ENCODE measurements at regions not wholly inside any gene's neighbourhood (a gene's known extent, or its start where the extent isn't known, plus 50 kb on each side); places are given as distances from the start of the nearest gene placed in this dataset.

- peaks cover 27% of the 10 kb centered on the region for H3K9me3 ChIP-seq
Measured at GRCh38 chr10:128557149-128557710, 431.0 kb upstream of the MKI67 start.

GRCh38 chr10:128560406-128560805, 434.2 kb upstream of the MKI67 start:
- H3K9me3 ChIP-seq: peaks cover 3% of the 10 kb centered on the region; the same call in 1 of the 2 replicates
- H3K36me3 ChIP-seq: no peaks in the 10 kb centered on the region
- no peak overlapping the region for H3K27ac ChIP-seq
- no peak overlapping the region for H3K4me3 ChIP-seq
- no peaks in the 10 kb centered on the region for H3K4me1 ChIP-seq
- no peak overlapping the region for H3K4me2 ChIP-seq
- no peaks in the 10 kb centered on the region for H3K27me3 ChIP-seq
- no peak overlapping the region for H3K9ac ChIP-seq
- TF ChIP-seq Cebpa-rat (IDR thresholded peaks at IDR 0.05): no peak
- no peaks in the 10 kb centered on the region for H4K20me1 ChIP-seq

More at GRCh38 chr10:128557149-128557710, 431.0 kb upstream of the MKI67 start:
- Histone ChIP-seq H3K36me3 (no peaks in the 10 kb centered on the region), H3K4me3 (no peak overlapping the region), H3K27me3 (no peaks in the 10 kb centered on the region), H3K4me1 (no peaks in the 10 kb centered on the region), H3K4me2 (no peak overlapping the region), H3K27ac (no peak overlapping the region), H3K9ac (no peak overlapping the region), H4K20me1 (no peaks in the 10 kb centered on the region)
- no peak for TF ChIP-seq Cebpa-rat (IDR thresholded peaks at IDR 0.05)

DNA sequence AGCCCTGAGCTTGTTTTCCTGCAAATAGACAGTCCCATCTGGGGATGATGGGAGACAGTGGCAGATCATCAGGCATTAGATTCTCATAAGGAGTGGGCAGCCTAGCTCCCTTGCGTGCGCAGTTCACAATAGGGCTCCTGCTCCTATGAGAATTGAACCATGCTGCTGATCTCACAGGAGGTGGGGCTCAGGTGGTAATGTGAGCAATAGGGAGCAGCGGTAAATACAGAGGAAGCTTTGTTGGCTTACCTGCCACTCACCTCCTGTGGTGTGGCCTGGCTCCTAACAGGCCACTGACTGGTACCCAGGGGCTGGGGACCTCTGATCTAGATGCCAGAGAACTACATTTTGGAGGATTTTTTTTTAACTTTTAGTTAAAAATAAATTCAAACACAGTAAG, 434.8 kb upstream of the MKI67 start:
- H3K4me1 ChIP-seq: no peaks in the 10 kb centered on the region
- no peaks in the 10 kb centered on the region for H3K27me3 ChIP-seq
- no peaks in the 10 kb centered on the region for H4K20me1 ChIP-seq
- no peak overlapping the region for H3K4me2 ChIP-seq
- no peak overlapping the region for H3K27ac ChIP-seq
- no peak for TF ChIP-seq Cebpa-rat (IDR thresholded peaks at IDR 0.05)
- H3K9ac ChIP-seq: no peak overlapping the region
- H3K4me3 ChIP-seq: no peak overlapping the region
- H3K9me3 ChIP-seq: peaks cover 3% of the 10 kb centered on the region; the same call in 1 of the 2 replicates
- H3K36me3 ChIP-seq: no peaks in the 10 kb centered on the region

DNA sequence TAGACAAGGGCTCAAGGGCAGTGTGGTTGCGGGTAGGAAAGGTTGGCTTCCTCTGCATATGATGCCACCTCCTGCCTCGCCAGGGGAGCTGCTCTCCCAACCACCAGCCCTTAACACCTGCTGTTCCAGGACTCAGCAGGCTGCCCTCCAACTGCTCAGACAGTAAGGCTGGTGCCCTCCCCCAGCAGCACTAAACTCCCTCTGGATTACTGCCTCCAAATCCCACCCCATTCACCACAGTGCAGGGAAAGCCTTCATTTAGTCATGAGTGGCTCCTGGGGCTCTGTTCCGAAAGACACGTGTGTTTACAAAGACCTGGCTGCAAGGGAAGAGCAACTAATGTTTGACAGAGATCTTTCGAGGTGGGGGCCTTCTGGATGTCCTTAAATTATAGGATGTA, 437.2 kb upstream of the MKI67 start:
- Histone ChIP-seq H3K27ac (no peak overlapping the region), H3K9me3 (peaks cover 3% of the 10 kb centered on the region; the same call in 1 of the 2 replicates), H3K4me3 (no peak overlapping the region), H4K20me1 (no peaks in the 10 kb centered on the region), H3K36me3 (no peaks in the 10 kb centered on the region), H3K9ac (no peak overlapping the region), H3K4me1 (no peaks in the 10 kb centered on the region), H3K27me3 (no peaks in the 10 kb centered on the region), H3K4me2 (no peak overlapping the region)
- no peak for TF ChIP-seq Cebpa-rat (IDR thresholded peaks at IDR 0.05)

GRCh38 chr10:128563904-128564303, 437.7 kb upstream of the MKI67 start:
- Histone ChIP-seq H3K27ac (no peak overlapping the region), H3K9ac (no peak overlapping the region), H3K36me3 (no peaks in the 10 kb centered on the region), H3K9me3 (peaks cover 3% of the 10 kb centered on the region; the same call in 1 of the 2 replicates), H3K27me3 (no peaks in the 10 kb centered on the region), H4K20me1 (no peaks in the 10 kb centered on the region), H3K4me1 (0 out of 2 replicates have a peak, but pooled peaks cover 5% of the 10 kb centered on the region), H3K4me3 (no peak overlapping the region), H3K4me2 (no peak overlapping the region)
- no peak for TF ChIP-seq Cebpa-rat (IDR thresholded peaks at IDR 0.05)

DNA sequence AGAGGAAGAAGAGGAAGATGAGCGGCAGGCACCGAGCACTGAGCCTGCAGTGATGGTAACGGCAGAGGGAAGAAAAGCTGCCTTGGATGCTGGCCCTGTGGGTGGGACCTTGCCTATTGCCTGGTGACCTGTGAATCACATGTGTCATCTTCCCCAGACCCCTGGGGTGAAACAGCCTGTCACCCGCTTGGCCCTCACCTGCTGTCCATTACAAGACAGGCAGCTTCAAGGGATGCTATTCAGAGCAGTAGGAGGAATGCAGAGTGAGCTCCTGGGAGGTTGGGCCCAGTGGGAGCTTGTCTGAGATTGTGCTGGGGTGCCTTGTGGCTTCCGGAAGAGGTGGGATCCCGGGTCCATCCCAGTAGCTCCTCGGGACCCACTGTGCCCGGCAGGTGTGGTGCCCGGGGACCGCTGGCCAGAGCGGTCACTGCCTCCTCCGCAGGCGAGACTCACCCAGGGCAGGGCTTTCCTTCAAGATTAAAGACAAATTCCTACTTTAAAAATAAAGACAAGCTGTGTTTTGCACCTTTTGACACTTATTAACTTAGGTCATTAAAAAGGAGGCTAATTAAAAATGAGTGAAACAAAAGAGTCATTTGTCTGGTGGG, 440.2 kb upstream of the MKI67 start:
- H3K9ac ChIP-seq: no peak overlapping the region
- H3K27me3 ChIP-seq: no peaks in the 10 kb centered on the region
- H3K4me3 ChIP-seq: no peak overlapping the region
- H3K9me3 ChIP-seq: peaks cover 3% of the 10 kb centered on the region; the same call in 1 of the 2 replicates
- 0 out of 2 replicates have a peak, but pooled peaks cover 7% of the 10 kb centered on the region for H3K4me1 ChIP-seq
- no peaks in the 10 kb centered on the region for H3K36me3 ChIP-seq
- H3K4me2 ChIP-seq: no peak overlapping the region
- H3K27ac ChIP-seq: no peak overlapping the region
- H4K20me1 ChIP-seq: no peaks in the 10 kb centered on the region
- TF ChIP-seq Cebpa-rat (IDR thresholded peaks at IDR 0.05): no peak

GRCh38 chr10:128567551-128567950, 441.3 kb upstream of the MKI67 start:
- Histone ChIP-seq H3K36me3 (no peaks in the 10 kb centered on the region), H3K9ac (no peak overlapping the region), H3K4me3 (no peak overlapping the region), H3K27me3 (no peaks in the 10 kb centered on the region), H4K20me1 (no peaks in the 10 kb centered on the region), H3K27ac (no peak overlapping the region), H3K4me1 (0 out of 2 replicates have a peak, but pooled peaks cover 7% of the 10 kb centered on the region), H3K4me2 (no peak overlapping the region), H3K9me3 (no peaks in the 10 kb centered on the region)
- no peak for TF ChIP-seq Cebpa-rat (IDR thresholded peaks at IDR 0.05)

DNA sequence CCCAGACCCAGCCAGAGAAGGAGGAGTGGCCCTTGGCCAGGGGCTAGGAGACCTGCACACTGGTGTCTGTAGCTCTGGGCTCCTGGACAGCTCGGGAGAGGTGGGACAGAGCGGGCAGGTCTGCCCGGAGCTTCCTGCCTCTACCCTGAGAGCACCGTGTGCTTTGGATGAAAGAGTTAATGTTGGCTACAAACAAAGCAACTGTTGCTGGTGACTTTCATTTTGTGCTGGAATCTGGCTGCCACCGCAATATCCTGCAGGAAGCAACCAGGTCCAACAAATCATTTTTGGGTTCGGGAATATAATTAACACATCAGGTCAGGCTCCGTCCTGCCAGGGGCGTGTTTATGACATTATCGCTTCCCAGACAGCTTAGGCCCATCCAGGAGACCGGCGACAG, 441.8 kb upstream of the MKI67 start:
- Histone ChIP-seq H4K20me1 (no peaks in the 10 kb centered on the region), H3K4me1 (0 out of 2 replicates have a peak, but pooled peaks cover 7% of the 10 kb centered on the region), H3K4me3 (no peak overlapping the region), H3K27ac (no peak overlapping the region), H3K4me2 (no peak overlapping the region), H3K36me3 (no peaks in the 10 kb centered on the region), H3K9me3 (no peaks in the 10 kb centered on the region), H3K9ac (no peak overlapping the region), H3K27me3 (no peaks in the 10 kb centered on the region)
- TF ChIP-seq Cebpa-rat (IDR thresholded peaks at IDR 0.05): no peak

GRCh38 chr10:128568491-128568890, 442.3 kb upstream of the MKI67 start:
- Histone ChIP-seq H3K36me3 (no peaks in the 10 kb centered on the region), H3K9ac (no peak overlapping the region), H4K20me1 (no peaks in the 10 kb centered on the region), H3K27me3 (no peaks in the 10 kb centered on the region), H3K9me3 (no peaks in the 10 kb centered on the region), H3K4me1 (0 out of 2 replicates have a peak, but pooled peaks cover 7% of the 10 kb centered on the region), H3K4me2 (no peak overlapping the region), H3K27ac (no peak overlapping the region), H3K4me3 (no peak overlapping the region)
- no peak for TF ChIP-seq Cebpa-rat (IDR thresholded peaks at IDR 0.05)
